HEK293T (cell line): ENCODE measurements at regions not wholly inside any gene's neighbourhood (a gene's known extent, or its start where the extent isn't known, plus 50 kb on each side); places are given as distances from the start of the nearest gene placed in this dataset.

Source experiments
- CTCF ChIA-PET: fragments of 350-600 bp; formaldehyde crosslinking; extraction: SDS; loops from one replicate; lab custom pipeline; 2021; ENCODE audit warnings: antibody characterized with exemption, inconsistent platforms; lab: Yijun Ruan, JAX
- POLR2A ChIA-PET: fragments of 350-600 bp; formaldehyde crosslinking; extraction: SDS; loops from one replicate; lab custom pipeline; 2020; ENCODE audit warnings: antibody characterized with exemption, inconsistent platforms; lab: Yijun Ruan, JAX
- DNase-seq: peaks from one replicate; pipeline ENCODE4 v3.0.0; 2012; ENCODE audit warnings: mixed read lengths; ENCODE audit errors: extremely low spot score
- ARNT ChIP-seq: fragments of 450-650 bp; IDR thresholded peaks from 2 replicates; pipeline ENCODE4 v1.6.1; 2017; ENCODE audit warnings: mild to moderate bottlenecking
- BHLHE40 ChIP-seq: fragments of 450-650 bp; IDR thresholded peaks from 2 replicates; pipeline ENCODE4 v1.6.1; 2016; ENCODE audit warnings: mild to moderate bottlenecking, moderate library complexity, borderline replicate concordance
- CTBP1 ChIP-seq: fragments of 450-650 bp; IDR thresholded peaks from 2 replicates; pipeline ENCODE4 v1.6.1; 2016; ENCODE audit warnings: borderline replicate concordance
- ELF4 ChIP-seq: fragments of 450-650 bp; IDR thresholded peaks from 2 replicates; pipeline ENCODE4 v1.6.1; 2017; ENCODE audit warnings: antibody characterized with exemption
- FOXA1 ChIP-seq: fragments of 450-650 bp; IDR thresholded peaks from 2 replicates; pipeline ENCODE4 v1.6.1; 2016; ENCODE audit warnings: mild to moderate bottlenecking
- FOXK2 ChIP-seq: fragments of 450-650 bp; IDR thresholded peaks from 2 replicates; pipeline ENCODE4 v1.6.1; 2016; ENCODE audit warnings: mild to moderate bottlenecking
- FOXM1 ChIP-seq: fragments of 450-650 bp; IDR thresholded peaks from 2 replicates; pipeline ENCODE4 v1.6.1; 2017; ENCODE audit warnings: mild to moderate bottlenecking, borderline replicate concordance
- HDGF ChIP-seq: fragments of 450-650 bp; IDR thresholded peaks from 2 replicates; pipeline ENCODE4 v1.6.1; 2017; ENCODE audit warnings: antibody characterized with exemption, borderline replicate concordance
- L3MBTL2 ChIP-seq: fragments of 450-650 bp; conservative IDR thresholded peaks from 2 replicates; pipeline ENCODE4 v1.6.1; 2016; ENCODE audit warnings: mild to moderate bottlenecking
- LEF1 ChIP-seq: fragments of 450-650 bp; IDR thresholded peaks from 2 replicates; pipeline ENCODE4 v1.6.1; 2017; ENCODE audit warnings: mild to moderate bottlenecking, borderline replicate concordance
- NFRKB ChIP-seq: fragments of 450-650 bp; IDR thresholded peaks from 2 replicates; pipeline ENCODE4 v1.6.1; 2016; ENCODE audit warnings: mild to moderate bottlenecking, moderate library complexity
- PKNOX1 ChIP-seq: fragments of 450-650 bp; IDR thresholded peaks from 2 replicates; pipeline ENCODE4 v1.6.1; 2016
- SP1 ChIP-seq: fragments of 450-650 bp; IDR thresholded peaks from 2 replicates; pipeline ENCODE4 v1.6.1; 2017
- SUZ12 ChIP-seq: fragments of 450-650 bp; IDR thresholded peaks from 2 replicates; pipeline ENCODE4 v1.6.1; 2016; ENCODE audit warnings: mild to moderate bottlenecking
- TARDBP ChIP-seq: fragments of 450-650 bp; IDR thresholded peaks from 2 replicates; pipeline ENCODE4 v1.6.1; 2016
- ZNF384 ChIP-seq: fragments of 450-650 bp; IDR thresholded peaks from 2 replicates; pipeline ENCODE4 v1.6.1; 2016

DNA sequence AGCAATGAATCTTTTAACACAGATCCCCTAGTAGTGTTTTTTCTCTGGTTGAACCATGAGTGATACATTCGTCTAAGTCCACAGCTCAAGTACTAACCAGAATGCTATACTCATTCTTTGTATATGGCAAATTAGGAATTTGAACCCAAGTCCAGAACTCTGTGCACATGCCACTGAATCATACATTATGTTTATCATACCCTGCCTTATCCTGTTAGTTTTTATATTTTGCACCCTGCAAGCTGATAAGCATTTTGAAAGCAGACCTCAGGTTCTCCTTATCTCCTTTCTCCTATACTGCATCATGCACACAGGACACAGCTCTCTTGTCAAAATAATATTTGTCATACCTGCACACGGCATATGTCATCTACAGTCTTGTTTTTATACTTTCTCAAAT lies 54.6 kb upstream of the ELL2 start:
- CTCF ChIA-PET: no interaction called here

DNA sequence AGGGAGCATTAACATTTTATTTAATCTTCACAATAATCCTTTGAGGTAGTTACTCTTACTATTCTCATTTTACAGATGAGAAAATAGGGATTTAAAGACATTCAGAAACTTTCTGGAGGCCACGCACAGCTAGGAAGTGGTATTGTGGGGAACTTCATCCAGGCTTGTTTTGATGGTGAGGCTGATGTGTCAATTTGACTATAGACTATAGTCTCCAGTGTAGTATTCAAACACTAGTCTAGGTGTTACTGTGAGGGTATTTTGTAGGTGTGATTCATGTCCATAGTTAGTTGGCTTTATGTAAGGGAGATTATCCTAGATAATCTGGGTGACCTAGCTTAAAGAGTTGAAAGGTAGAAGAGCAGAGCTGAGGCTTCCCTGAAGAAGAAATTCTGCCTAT lies 54.1 kb upstream of the ELL2 start:
- CTCF ChIA-PET: no interaction called here
- POLR2A ChIA-PET: no interaction called here
- TF ChIP-seq PKNOX1 (no peak), NFRKB (no peak), ELF4 (no peak), TARDBP (no peak), FOXM1 (no peak), FOXK2 (no peak), SP1 (no peak), LEF1 (no peak), L3MBTL2 (no peak), ARNT (no peak)
- no peak for DNase-seq

More for the DNA sequence above, 54.6 kb upstream of the ELL2 start:
- POLR2A ChIA-PET: no interaction called here
- TF ChIP-seq SP1 (no peak), PKNOX1 (no peak), FOXK2 (no peak), FOXA1 (no peak), FOXM1 (no peak)
- DNase-seq: no peak

GRCh38 chr5:96014395-96014794 lies 52.7 kb upstream of the ELL2 start:
- CTCF ChIA-PET: no interaction called here
- TF ChIP-seq CTBP1 (no peak), ELF4 (no peak), SUZ12 (no peak), LEF1 (no peak), HDGF (no peak), FOXM1 (no peak), SP1 (no peak), TARDBP (no peak)
- POLR2A ChIA-PET: no interaction called here
- DNase-seq: no peak

GRCh38 chr5:96013254-96013653 lies 51.6 kb upstream of the ELL2 start:
- ChIA-PET CTCF (interaction anchor here (0.6 kb wide), 1 partner anchor 162 kb away, joined by 3 read pairs; no protein-coding TSS in a partner anchor), POLR2A (no interaction called here)
- DNase-seq: no peak
- TF ChIP-seq L3MBTL2 (no peak), NFRKB (no peak), FOXM1 (no peak), ELF4 (no peak), PKNOX1 (no peak), TARDBP (no peak), ARNT (no peak), ZNF384 (no peak), SUZ12 (no peak), CTBP1 (no peak), FOXK2 (no peak), BHLHE40 (no peak), FOXA1 (no peak), SP1 (no peak), LEF1 (no peak), HDGF (no peak)

DNA sequence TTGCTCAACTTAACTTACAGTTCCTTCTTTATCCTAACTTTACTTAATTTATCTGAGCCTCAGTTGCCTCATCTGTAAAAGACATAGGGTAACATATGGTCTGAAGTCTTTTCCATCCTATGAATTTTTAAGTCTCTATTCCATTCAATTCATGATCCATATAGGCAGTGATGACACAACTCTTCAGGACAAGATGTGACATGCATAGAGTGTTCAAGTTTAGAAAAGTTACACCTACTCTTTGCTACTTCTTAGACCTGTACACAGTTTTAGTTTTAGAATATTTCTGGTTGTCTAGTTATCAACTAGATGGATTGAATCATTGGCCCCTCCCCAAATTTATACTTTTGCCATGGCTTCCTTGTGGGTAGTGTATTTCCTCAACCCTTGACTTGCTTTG lies 50.7 kb upstream of the ELL2 start:
- no peak for TF ChIP-seq PKNOX1
- TF ChIP-seq BHLHE40: no peak
- no peak for TF ChIP-seq CTBP1
- no peak for TF ChIP-seq SUZ12
- no peak for TF ChIP-seq FOXA1
- no peak for TF ChIP-seq NFRKB
- no peak for TF ChIP-seq ZNF384
- no peak for TF ChIP-seq L3MBTL2
- TF ChIP-seq LEF1: no peak
- TF ChIP-seq TARDBP: no peak
- TF ChIP-seq FOXM1: no peak
- no peak for TF ChIP-seq SP1
- TF ChIP-seq ELF4: no peak
- no peak for TF ChIP-seq ARNT
- no peak for TF ChIP-seq HDGF
- no peak for TF ChIP-seq FOXK2
- CTCF ChIA-PET: no interaction called here
- POLR2A ChIA-PET: no interaction called here
- DNase-seq: no peak
